Fibroblast of lung (primary cell): ENCODE measurements at regions not wholly inside any gene's neighbourhood (a gene's known extent, or its start where the extent isn't known, plus 50 kb on each side); places are given as distances from the start of the nearest gene placed in this dataset.

Experiments used
- DNase-seq, 2 donors: peaks; one replicate each; pipeline versions ENCODE4 v3.0.0 to v3.0.0-alpha.2; 2010; ENCODE audit warnings: low read depth in 2 of 2
- H2AFZ ChIP-seq: 2 replicates; pipeline ENCODE4 v1.5.1; 2012; ENCODE audit warnings: low read length, control low read depth, inconsistent platforms
- H3K27ac ChIP-seq: 2 replicates; pipeline ENCODE4 v1.5.1; 2011; ENCODE audit warnings: low read length, control low read depth; ENCODE audit not compliant: insufficient read depth
- H3K27me3 ChIP-seq: 2 replicates; pipeline ENCODE4 v1.5.1; 2011; ENCODE audit warnings: mild to moderate bottlenecking, low read length; ENCODE audit not compliant: control insufficient read depth, insufficient read depth
- H3K36me3 ChIP-seq: 2 replicates; pipeline ENCODE4 v1.5.1; 2011; ENCODE audit warnings: low read length; ENCODE audit not compliant: control insufficient read depth, insufficient read depth
- H3K4me1 ChIP-seq: 2 replicates; pipeline ENCODE4 v1.5.1; 2011; ENCODE audit warnings: low read length; ENCODE audit not compliant: control insufficient read depth, insufficient read depth; ENCODE audit errors: extremely low read depth
- H3K4me2 ChIP-seq: 2 replicates; pipeline ENCODE4 v1.5.1; 2011; ENCODE audit warnings: low read length, control low read depth; ENCODE audit not compliant: insufficient read depth; ENCODE audit errors: extremely low read depth
- H3K4me3 ChIP-seq, 4 experiments: fragments of 200-600 bp in 1 of 4; sonication (generic) in 1 of 4; replicated peaks in 1 of 4; 2 replicates each; pipeline ENCODE4 v1.5.1; 2011 to 2016; ENCODE audit warnings: low read length in 4 of 4, low read depth in 3 of 4, mild to moderate bottlenecking in 3 of 4, control low read depth in 2 of 4, inconsistent platforms in 1 of 4, mixed read lengths in 1 of 4; ENCODE audit not compliant: insufficient read depth in 1 of 4; ENCODE audit errors: control extremely low read depth in 1 of 4
- H3K79me2 ChIP-seq: 2 replicates; pipeline ENCODE4 v1.5.1; 2012; ENCODE audit warnings: mild to moderate bottlenecking, low read length, inconsistent platforms; ENCODE audit not compliant: control insufficient read depth, insufficient read depth
- H3K9ac ChIP-seq: 2 replicates; pipeline ENCODE4 v1.5.1; 2011; ENCODE audit warnings: mild to moderate bottlenecking, low read length, control low read depth; ENCODE audit not compliant: insufficient read depth
- H3K9me3 ChIP-seq: 2 replicates; pipeline ENCODE4 v1.5.1; 2012; ENCODE audit warnings: low read depth, low read length; ENCODE audit not compliant: control insufficient read depth, insufficient read depth
- H4K20me1 ChIP-seq: 2 replicates; pipeline ENCODE4 v1.5.1; 2011; ENCODE audit warnings: low read length; ENCODE audit not compliant: control insufficient read depth, insufficient read depth; ENCODE audit errors: extremely low read depth
- CTCF ChIP-seq, 2 donors: IDR thresholded peaks in 1 of 2; conservative IDR thresholded peaks in 1 of 2; 1 replicate in 1 of 2; 2 replicates in 1 of 2; pipeline ENCODE4 v1.5.1; 2011 to 2012; ENCODE audit warnings: low read length in 2 of 2, control low read depth in 1 of 2, inconsistent platforms in 1 of 2, low read depth in 1 of 2, mild to moderate bottlenecking in 1 of 2
- EZH2 ChIP-seq: IDR thresholded peaks from 2 replicates; pipeline ENCODE4 v1.5.1; 2012; ENCODE audit warnings: low read length, control low read depth, mild to moderate bottlenecking; ENCODE audit errors: missing control alignments

GRCh38 chr3:181176601-181177000, 187.1 kb upstream of the DNAJC19 start:
- Histone ChIP-seq H3K4me2 (no peak overlapping the region), H3K4me1 (no peaks in the 10 kb centered on the region), H3K27me3 (no peaks in the 10 kb centered on the region), H3K27ac (no peak overlapping the region), H2AFZ (no peak overlapping the region), H3K4me3 (no peak overlapping the region), H3K79me2 (no peaks in the 10 kb centered on the region), H3K9ac (no peak overlapping the region), H3K36me3 (no peaks in the 10 kb centered on the region), H3K9me3 (no peaks in the 10 kb centered on the region), H4K20me1 (no peaks in the 10 kb centered on the region)
- TF ChIP-seq CTCF (conservative IDR thresholded peaks at IDR 0.05 in 1 of 2, IDR thresholded peaks at IDR 0.05 in 1 of 2; ENCODE audit: low read depth in 1 of 2, low read length in 2 of 2), result peak; percentile 40 to 43
- TF ChIP-seq EZH2, result no peak
- peak; percentile 43 to 45 for DNase-seq

DNA sequence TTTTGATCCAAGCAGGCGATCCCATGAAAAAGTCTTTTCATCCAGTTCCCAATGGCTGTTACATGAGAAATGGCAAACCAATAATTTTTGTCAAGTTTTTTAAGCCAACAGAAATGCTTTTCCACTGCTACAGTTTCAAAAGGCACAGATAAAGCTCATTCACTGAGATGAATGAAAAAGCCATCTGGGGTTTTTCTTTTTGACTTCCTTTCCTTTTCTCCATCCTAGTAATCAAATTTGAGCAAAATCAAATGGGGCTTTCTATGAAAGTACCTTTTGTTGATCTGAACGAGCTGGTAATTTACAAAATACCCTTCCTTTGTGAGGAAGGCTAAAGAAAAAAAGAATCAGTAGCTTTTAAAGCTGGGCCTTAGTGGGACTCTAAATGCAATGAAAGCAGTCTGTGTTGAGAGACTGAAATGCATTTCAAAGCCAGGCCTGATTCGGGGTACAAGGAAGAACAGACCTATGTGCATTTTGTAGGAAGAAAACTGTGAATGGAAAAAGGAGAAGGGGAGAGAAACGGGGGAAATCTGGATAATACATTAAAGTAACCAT, 185.2 kb upstream of the DNAJC19 start:
- Histone ChIP-seq H3K36me3 (no peaks in the 10 kb centered on the region), H3K79me2 (no peaks in the 10 kb centered on the region), H3K27me3 (no peaks in the 10 kb centered on the region), H4K20me1 (no peaks in the 10 kb centered on the region), H3K9ac (no peak overlapping the region), H3K4me1 (no peaks in the 10 kb centered on the region), H3K9me3 (no peaks in the 10 kb centered on the region), H3K4me3 (no peak overlapping the region), H2AFZ (no peak overlapping the region), H3K27ac (no peak overlapping the region), H3K4me2 (no peak overlapping the region)
- DNase-seq, result no peak
- TF ChIP-seq CTCF (conservative IDR thresholded peaks at IDR 0.05 in 1 of 2, IDR thresholded peaks at IDR 0.05 in 1 of 2; ENCODE audit: low read depth in 1 of 2, low read length in 2 of 2), result no peak
- TF ChIP-seq EZH2, result no peak

GRCh38 chr3:181174022-181174421, 184.5 kb upstream of the DNAJC19 start:
- no peak overlapping the region for H3K27ac ChIP-seq
- no peak for DNase-seq
- H2AFZ ChIP-seq, result no peak overlapping the region
- H3K36me3 ChIP-seq, result no peaks in the 10 kb centered on the region
- H3K9ac ChIP-seq, result no peak overlapping the region
- no peaks in the 10 kb centered on the region for H3K4me1 ChIP-seq
- H3K4me3 ChIP-seq, result no peak overlapping the region
- TF ChIP-seq CTCF (conservative IDR thresholded peaks at IDR 0.05 in 1 of 2, IDR thresholded peaks at IDR 0.05 in 1 of 2; ENCODE audit: low read depth in 1 of 2, low read length in 2 of 2) (no peak), EZH2 (no peak)
- H4K20me1 ChIP-seq, result no peaks in the 10 kb centered on the region
- no peaks in the 10 kb centered on the region for H3K9me3 ChIP-seq
- H3K79me2 ChIP-seq, result no peaks in the 10 kb centered on the region
- H3K27me3 ChIP-seq, result no peaks in the 10 kb centered on the region
- H3K4me2 ChIP-seq, result no peak overlapping the region
